OCI-LY1 (cell line): ENCODE measurements at regions not wholly inside any gene's neighbourhood (a gene's known extent, or its start where the extent isn't known, plus 50 kb on each side); places are given as distances from the start of the nearest gene placed in this dataset.

Experiments used
- EZH2 ChIP-seq: fragments of 200-600 bp; sonication (generic), shearing (Covaris generic); IDR thresholded peaks from 2 replicates; pipeline ENCODE4 v1.8.0; 2017; ENCODE audit warnings: borderline replicate concordance, mixed run types, mild to moderate bottlenecking, antibody characterized with exemption, low read length, moderate library complexity, mixed read lengths
- TF ChIP-seq, protein P1 (sequence below): fragments of 200-600 bp; sonication (generic), shearing (Covaris generic); IDR thresholded peaks from 2 replicates; pipeline ENCODE4 v1.5.1; 2017; ENCODE audit warnings: mild to moderate bottlenecking, antibody characterized with exemption, low read length, moderate library complexity, mixed read lengths

DNA sequence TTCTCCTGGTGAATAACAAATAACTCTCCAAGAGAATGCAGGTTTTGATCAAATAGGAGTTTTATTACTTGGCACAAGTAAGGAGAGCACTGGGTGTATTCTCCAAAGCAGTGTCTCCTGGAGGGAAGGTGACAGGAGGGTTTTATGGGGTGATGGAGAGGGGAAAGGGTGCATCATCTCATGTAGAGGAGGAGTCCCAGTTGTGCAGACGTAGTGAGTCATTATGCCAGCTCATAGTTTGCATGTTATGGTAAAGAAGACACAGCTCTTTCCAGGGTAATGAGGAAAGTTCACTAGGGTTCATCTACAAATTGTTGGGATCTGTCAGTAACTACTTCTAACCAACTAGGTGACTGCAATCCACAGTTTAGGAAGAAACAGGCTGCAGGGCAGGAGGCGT lies 347.9 kb upstream of the MEOX2 start:
- TF ChIP-seq, protein P1, sequence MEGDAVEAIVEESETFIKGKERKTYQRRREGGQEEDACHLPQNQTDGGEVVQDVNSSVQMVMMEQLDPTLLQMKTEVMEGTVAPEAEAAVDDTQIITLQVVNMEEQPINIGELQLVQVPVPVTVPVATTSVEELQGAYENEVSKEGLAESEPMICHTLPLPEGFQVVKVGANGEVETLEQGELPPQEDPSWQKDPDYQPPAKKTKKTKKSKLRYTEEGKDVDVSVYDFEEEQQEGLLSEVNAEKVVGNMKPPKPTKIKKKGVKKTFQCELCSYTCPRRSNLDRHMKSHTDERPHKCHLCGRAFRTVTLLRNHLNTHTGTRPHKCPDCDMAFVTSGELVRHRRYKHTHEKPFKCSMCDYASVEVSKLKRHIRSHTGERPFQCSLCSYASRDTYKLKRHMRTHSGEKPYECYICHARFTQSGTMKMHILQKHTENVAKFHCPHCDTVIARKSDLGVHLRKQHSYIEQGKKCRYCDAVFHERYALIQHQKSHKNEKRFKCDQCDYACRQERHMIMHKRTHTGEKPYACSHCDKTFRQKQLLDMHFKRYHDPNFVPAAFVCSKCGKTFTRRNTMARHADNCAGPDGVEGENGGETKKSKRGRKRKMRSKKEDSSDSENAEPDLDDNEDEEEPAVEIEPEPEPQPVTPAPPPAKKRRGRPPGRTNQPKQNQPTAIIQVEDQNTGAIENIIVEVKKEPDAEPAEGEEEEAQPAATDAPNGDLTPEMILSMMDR, result no peak
- TF ChIP-seq EZH2, result no peak
